ENCODE measurements at regions not wholly inside any gene's neighbourhood (a gene's known extent, or its start where the extent isn't known, plus 50 kb on each side); places are given as distances from the start of the nearest gene placed in this dataset.

- TF ChIP-seq CTCF (conservative IDR thresholded peaks at IDR 0.05; ENCODE audit: low read depth, low read length) (no peak), EZH2 (IDR thresholded peaks at IDR 0.05; ENCODE audit: borderline replicate concordance, low read depth, low read length, poor library complexity, severe bottlenecking) (no peak)
Measured at GRCh38 chr12:107485731-107486130, 199.9 kb upstream of the PWP1 start.
